ENCODE measurements at regions not wholly inside any gene's neighbourhood (a gene's known extent, or its start where the extent isn't known, plus 50 kb on each side); places are given as distances from the start of the nearest gene placed in this dataset.

- TF ChIP-seq CTCF (IDR thresholded peaks at IDR 0.05), result no peak
- no peak for TF ChIP-seq POLR2A (IDR thresholded peaks at IDR 0.05)
Measured at GRCh38 chr5:125530833-125531615, 784.6 kb upstream of the ZNF608 start.
